GM23248 (cell line): ENCODE measurements at regions not wholly inside any gene's neighbourhood (a gene's known extent, or its start where the extent isn't known, plus 50 kb on each side); places are given as distances from the start of the nearest gene placed in this dataset.

Experiments
- EZH2 ChIP-seq: fragments of 200-600 bp; sonication (generic); IDR thresholded peaks from 2 replicates; pipeline ENCODE4 v1.6.1; 2018; ENCODE audit warnings: antibody characterized with exemption, mild to moderate bottlenecking; ENCODE audit not compliant: insufficient read depth, poor library complexity, severe bottlenecking
- EZH2phosphoT487 ChIP-seq: fragments of 200-600 bp; sonication (generic); IDR thresholded peaks from 2 replicates; pipeline ENCODE4 v1.6.1; 2018; ENCODE audit warnings: antibody characterized with exemption, moderate library complexity, mild to moderate bottlenecking, low read depth; ENCODE audit not compliant: insufficient read depth

GRCh38 chr12:67099858-67100257, 169.3 kb upstream of the CAND1 start:
- TF ChIP-seq EZH2: no peak
- TF ChIP-seq EZH2phosphoT487: no peak
